WTC11 (cell line): ENCODE measurements at regions not wholly inside any gene's neighbourhood (a gene's known extent, or its start where the extent isn't known, plus 50 kb on each side); places are given as distances from the start of the nearest gene placed in this dataset.

Source experiments
- CREB1 ChIP-seq: sonication (generic); formaldehyde crosslinking; IDR thresholded peaks from 2 replicates; pipeline ENCODE4 v1.8.0; 2023; ENCODE audit warnings: mild to moderate bottlenecking, missing genetic modification reagents
- FOXJ3 ChIP-seq: sonication (generic); formaldehyde crosslinking; IDR thresholded peaks from 2 replicates; pipeline ENCODE4 v1.9.0; 2021; ENCODE audit warnings: missing genetic modification reagents, mild to moderate bottlenecking, borderline replicate concordance
- MYBL2 ChIP-seq: sonication (generic); formaldehyde crosslinking; IDR thresholded peaks from 2 replicates; pipeline ENCODE4 v1.8.1; 2023; ENCODE audit warnings: mild to moderate bottlenecking, moderate library complexity, missing genetic modification reagents
- NFE2L1 ChIP-seq: sonication (generic); formaldehyde crosslinking; IDR thresholded peaks from 2 replicates; pipeline ENCODE4 v1.8.1; 2023; ENCODE audit warnings: missing genetic modification reagents
- NR3C1 ChIP-seq: sonication (generic); formaldehyde crosslinking; conservative IDR thresholded peaks from 2 replicates; pipeline ENCODE4 v1.8.1; 2023; ENCODE audit warnings: low read depth, mild to moderate bottlenecking, missing genetic modification reagents
- SP1 ChIP-seq: sonication (generic); formaldehyde crosslinking; conservative IDR thresholded peaks from 2 replicates; pipeline ENCODE4 v1.8.1; 2022; ENCODE audit warnings: missing genetic modification reagents
- TEAD1 ChIP-seq: sonication (generic); formaldehyde crosslinking; IDR thresholded peaks from 2 replicates; pipeline ENCODE4 v1.8.0; 2022; ENCODE audit warnings: mild to moderate bottlenecking, missing genetic modification reagents
- ZNF219 ChIP-seq: sonication (generic); formaldehyde crosslinking; IDR thresholded peaks from 2 replicates; pipeline ENCODE4 v1.8.0; 2023; ENCODE audit warnings: missing genetic modification reagents, mild to moderate bottlenecking, borderline replicate concordance
- TF ChIP-seq, protein P1 (sequence below): sonication (generic); formaldehyde crosslinking; IDR thresholded peaks from 2 replicates; pipeline ENCODE4 v1.8.0; 2022; ENCODE audit warnings: mild to moderate bottlenecking, missing genetic modification reagents
- TF ChIP-seq, protein P2 (sequence below): fragments of 200-600 bp; IDR thresholded peaks from 2 replicates; pipeline ENCODE4 v1.8.0; 2022; ENCODE audit warnings: antibody characterized with exemption
- TF ChIP-seq, protein P3 (sequence below): sonication (generic); formaldehyde crosslinking; IDR thresholded peaks from 2 replicates; pipeline ENCODE4 v1.8.1; 2023; ENCODE audit warnings: mild to moderate bottlenecking, missing genetic modification reagents, borderline replicate concordance
- TF ChIP-seq, protein P4 (sequence below): sonication (generic); formaldehyde crosslinking; IDR thresholded peaks from 2 replicates; pipeline ENCODE4 v1.8.1; 2022; ENCODE audit warnings: mild to moderate bottlenecking, moderate library complexity, missing genetic modification reagents
- TF ChIP-seq, protein P5 (sequence below): sonication (generic); formaldehyde crosslinking; IDR thresholded peaks from 2 replicates; pipeline ENCODE4 v1.8.1; 2023; ENCODE audit warnings: mild to moderate bottlenecking, missing genetic modification reagents, moderate library complexity

DNA sequence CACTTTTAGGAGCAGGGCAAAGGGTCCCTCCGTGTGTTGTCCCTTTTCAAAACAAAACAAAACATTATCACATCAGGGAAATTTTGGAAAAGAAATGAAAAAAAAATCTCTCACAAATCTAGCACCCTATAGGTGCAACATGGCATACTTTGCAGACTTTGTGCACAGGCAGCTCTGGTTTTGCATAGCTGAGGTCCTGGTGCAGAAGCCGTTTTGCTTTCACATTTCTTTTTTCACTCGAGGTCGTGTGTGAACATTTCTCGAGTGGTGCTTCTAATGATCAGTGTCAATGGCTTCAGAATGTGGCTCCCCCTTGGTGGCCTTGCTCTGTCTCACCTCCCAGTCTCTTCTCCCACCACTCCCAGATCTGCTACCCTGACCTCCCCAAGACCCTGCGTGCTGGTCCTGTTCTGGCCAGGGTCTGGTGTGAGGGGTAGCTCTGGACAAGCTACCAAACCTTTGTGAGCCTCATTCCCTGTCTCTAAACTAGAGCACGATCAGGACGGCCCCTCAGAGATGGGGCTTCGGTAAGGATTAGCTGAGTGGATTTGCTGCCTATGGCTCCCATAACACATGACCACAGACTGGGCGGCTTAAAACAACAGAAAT, 258.0 kb downstream of the NSG2 start:
- TF ChIP-seq, protein P1, sequence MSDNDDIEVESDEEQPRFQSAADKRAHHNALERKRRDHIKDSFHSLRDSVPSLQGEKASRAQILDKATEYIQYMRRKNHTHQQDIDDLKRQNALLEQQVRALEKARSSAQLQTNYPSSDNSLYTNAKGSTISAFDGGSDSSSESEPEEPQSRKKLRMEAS (CRISPR knock-in tag): no peak
- TF ChIP-seq, protein P2, sequence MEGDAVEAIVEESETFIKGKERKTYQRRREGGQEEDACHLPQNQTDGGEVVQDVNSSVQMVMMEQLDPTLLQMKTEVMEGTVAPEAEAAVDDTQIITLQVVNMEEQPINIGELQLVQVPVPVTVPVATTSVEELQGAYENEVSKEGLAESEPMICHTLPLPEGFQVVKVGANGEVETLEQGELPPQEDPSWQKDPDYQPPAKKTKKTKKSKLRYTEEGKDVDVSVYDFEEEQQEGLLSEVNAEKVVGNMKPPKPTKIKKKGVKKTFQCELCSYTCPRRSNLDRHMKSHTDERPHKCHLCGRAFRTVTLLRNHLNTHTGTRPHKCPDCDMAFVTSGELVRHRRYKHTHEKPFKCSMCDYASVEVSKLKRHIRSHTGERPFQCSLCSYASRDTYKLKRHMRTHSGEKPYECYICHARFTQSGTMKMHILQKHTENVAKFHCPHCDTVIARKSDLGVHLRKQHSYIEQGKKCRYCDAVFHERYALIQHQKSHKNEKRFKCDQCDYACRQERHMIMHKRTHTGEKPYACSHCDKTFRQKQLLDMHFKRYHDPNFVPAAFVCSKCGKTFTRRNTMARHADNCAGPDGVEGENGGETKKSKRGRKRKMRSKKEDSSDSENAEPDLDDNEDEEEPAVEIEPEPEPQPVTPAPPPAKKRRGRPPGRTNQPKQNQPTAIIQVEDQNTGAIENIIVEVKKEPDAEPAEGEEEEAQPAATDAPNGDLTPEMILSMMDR: no peak
- TF ChIP-seq TEAD1 (no peak), ZNF219 (CRISPR knock-in tag) (no peak), NR3C1 (CRISPR knock-in tag) (no peak), FOXJ3 (CRISPR knock-in tag) (no peak), CREB1 (CRISPR knock-in tag) (no peak), MYBL2 (CRISPR knock-in tag) (no peak), SP1 (no peak), NFE2L1 (CRISPR knock-in tag) (no peak)
- TF ChIP-seq, protein P3, sequence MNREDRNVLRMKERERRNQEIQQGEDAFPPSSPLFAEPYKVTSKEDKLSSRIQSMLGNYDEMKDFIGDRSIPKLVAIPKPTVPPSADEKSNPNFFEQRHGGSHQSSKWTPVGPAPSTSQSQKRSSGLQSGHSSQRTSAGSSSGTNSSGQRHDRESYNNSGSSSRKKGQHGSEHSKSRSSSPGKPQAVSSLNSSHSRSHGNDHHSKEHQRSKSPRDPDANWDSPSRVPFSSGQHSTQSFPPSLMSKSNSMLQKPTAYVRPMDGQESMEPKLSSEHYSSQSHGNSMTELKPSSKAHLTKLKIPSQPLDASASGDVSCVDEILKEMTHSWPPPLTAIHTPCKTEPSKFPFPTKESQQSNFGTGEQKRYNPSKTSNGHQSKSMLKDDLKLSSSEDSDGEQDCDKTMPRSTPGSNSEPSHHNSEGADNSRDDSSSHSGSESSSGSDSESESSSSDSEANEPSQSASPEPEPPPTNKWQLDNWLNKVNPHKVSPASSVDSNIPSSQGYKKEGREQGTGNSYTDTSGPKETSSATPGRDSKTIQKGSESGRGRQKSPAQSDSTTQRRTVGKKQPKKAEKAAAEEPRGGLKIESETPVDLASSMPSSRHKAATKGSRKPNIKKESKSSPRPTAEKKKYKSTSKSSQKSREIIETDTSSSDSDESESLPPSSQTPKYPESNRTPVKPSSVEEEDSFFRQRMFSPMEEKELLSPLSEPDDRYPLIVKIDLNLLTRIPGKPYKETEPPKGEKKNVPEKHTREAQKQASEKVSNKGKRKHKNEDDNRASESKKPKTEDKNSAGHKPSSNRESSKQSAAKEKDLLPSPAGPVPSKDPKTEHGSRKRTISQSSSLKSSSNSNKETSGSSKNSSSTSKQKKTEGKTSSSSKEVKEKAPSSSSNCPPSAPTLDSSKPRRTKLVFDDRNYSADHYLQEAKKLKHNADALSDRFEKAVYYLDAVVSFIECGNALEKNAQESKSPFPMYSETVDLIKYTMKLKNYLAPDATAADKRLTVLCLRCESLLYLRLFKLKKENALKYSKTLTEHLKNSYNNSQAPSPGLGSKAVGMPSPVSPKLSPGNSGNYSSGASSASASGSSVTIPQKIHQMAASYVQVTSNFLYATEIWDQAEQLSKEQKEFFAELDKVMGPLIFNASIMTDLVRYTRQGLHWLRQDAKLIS: no peak
- TF ChIP-seq, protein P4, sequence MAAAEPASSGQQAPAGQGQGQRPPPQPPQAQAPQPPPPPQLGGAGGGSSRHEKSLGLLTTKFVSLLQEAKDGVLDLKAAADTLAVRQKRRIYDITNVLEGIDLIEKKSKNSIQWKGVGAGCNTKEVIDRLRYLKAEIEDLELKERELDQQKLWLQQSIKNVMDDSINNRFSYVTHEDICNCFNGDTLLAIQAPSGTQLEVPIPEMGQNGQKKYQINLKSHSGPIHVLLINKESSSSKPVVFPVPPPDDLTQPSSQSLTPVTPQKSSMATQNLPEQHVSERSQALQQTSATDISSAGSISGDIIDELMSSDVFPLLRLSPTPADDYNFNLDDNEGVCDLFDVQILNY: no peak
- TF ChIP-seq, protein P5, sequence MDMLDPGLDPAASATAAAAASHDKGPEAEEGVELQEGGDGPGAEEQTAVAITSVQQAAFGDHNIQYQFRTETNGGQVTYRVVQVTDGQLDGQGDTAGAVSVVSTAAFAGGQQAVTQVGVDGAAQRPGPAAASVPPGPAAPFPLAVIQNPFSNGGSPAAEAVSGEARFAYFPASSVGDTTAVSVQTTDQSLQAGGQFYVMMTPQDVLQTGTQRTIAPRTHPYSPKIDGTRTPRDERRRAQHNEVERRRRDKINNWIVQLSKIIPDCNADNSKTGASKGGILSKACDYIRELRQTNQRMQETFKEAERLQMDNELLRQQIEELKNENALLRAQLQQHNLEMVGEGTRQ: no peak
